NOMO-1 treated with DMSO at 0.1 percent for 48 hours (cell line): ENCODE measurements at regions not wholly inside any gene's neighbourhood (a gene's known extent, or its start where the extent isn't known, plus 50 kb on each side); places are given as distances from the start of the nearest gene placed in this dataset.
"Not testable (repeated sequence)": the region's sequence is repeated elsewhere in the genome, so short reads cannot be mapped to it uniquely, and the experiment has no call there.

Source experiments
- DNase-seq: peaks from one replicate; lab custom pipeline; 2025; ENCODE audit not compliant: unreplicated experiment; lab: John Stamatoyannopoulos, UW

GRCh38 chr7:24050991-24051560 is 232.9 kb upstream of the NPY start:
- no peak for DNase-seq

DNA sequence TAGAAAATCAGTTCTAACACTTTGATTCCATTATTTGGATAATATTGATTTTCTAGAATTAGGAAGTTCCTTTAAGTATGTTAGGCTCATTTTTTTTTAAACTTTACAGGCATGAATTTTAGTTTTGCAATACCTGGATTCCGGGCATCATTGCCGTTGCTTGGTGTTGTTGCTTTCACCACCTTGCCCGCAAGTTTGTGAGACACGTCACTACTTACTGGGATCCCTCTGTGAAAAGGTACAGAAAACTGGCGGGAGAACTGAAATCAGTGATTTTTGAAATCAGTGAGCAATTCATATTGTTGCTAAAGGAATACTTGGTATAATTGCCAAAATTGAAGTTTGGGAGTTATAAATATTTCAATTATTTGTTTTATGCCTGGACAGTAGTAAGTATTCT is 232.3 kb upstream of the NPY start:
- DNase-seq: no peak

GRCh38 chr7:24052572-24053260 is 231.3 kb upstream of the NPY start:
- peak; percentile 84 for DNase-seq

- no peak for DNase-seq
These were observed 229.8 kb upstream of the NPY start for GRCh38 chr7:24054236-24054635.

DNA sequence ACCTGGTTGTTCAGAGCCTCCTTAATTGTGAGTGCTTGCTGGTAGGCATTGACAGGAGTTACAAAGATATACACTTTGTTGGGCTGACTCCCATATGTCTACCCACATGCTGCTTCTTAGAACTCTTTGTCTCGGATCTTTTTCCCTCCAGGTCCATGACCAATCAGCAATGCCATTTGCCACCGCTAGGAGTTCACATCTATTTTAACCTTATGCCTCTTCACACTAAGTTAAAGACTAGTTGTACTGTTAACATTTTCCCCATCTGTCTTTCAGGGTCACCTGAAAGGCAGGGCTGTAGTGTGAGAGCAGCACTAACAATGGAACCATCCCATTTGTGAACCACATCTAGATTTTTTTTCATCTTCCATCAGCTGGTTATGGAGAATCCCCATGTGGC is 226.7 kb upstream of the NPY start:
- no peak for DNase-seq

DNA sequence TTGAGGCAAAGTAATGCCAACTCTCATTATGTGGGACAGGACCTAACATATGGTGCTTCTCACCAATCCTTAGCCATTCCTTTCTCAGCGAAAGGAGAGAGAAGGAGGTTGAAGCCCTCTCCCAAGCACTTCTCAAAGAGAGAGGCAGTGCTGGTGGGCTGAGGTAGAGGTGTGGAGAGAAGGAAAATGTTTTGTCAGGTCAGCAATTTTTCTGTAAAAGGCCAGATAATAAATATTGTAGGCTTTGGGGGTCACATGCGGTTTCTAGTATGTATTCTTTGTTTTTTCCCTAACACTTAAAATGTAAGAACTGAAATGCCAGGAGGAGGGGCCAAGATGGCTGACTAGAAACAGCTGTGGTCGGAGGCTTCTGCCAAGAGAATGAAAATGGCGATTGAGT is 225.0 kb upstream of the NPY start:
- DNase-seq: no peak

DNA sequence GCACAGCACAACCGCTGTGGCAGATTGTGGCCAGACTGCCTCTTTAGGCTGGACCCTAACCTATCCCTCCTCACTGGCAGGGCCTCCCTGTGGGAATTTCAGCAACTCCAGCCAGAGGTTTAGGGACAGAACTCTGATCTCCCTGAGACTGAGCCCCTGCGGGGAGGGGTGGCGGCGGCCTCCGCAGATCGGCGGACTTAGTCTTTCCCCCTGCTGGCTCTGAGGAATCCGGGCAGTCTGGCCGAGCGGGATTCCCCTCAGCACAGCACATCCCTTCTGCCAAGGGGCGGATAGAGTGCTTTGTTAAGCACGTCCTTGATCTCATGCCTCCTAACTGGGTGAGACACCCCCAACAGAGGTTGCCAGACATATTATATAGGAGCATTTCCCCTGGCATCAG is 224.2 kb upstream of the NPY start:
- no peak for DNase-seq

GRCh38 chr7:24063721-24064120 is 220.3 kb upstream of the NPY start:
- no peak for DNase-seq

- no peak for DNase-seq
These were observed 214.2 kb upstream of the NPY start for GRCh38 chr7:24069751-24070150.

GRCh38 chr7:24073651-24074420 is 210.2 kb upstream of the NPY start:
- no peak for DNase-seq

GRCh38 chr7:24075426-24075810 is 208.6 kb upstream of the NPY start:
- no peak for DNase-seq

- DNase-seq: no peak
These were observed 201.2 kb upstream of the NPY start for GRCh38 chr7:24082826-24083225.

- no peak for DNase-seq
These were observed 181.0 kb upstream of the NPY start for GRCh38 chr7:24102988-24103387.

DNA sequence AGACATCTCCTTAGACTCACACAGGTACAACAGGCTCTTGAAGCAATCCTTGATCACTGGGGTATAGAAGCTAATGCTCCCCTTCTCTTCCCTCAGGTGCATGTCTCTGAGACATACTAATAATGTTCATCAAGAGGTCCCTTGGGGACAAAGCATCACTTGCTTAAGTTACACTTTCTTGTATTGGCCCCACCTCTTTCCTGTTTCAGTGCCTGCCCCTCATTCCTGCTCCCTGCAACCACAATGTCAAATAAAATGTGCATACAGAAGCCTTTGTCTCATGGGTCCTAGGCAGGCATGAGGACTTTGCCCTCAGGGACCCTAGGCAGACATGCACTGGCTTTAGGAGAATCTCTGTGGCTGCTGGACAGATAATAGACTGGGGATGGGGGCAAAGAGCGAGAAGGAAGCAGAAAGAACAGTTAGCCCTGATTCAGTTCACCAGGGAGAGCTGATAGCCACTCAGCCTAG is 175.0 kb upstream of the NPY start:
- DNase-seq: no peak

DNA sequence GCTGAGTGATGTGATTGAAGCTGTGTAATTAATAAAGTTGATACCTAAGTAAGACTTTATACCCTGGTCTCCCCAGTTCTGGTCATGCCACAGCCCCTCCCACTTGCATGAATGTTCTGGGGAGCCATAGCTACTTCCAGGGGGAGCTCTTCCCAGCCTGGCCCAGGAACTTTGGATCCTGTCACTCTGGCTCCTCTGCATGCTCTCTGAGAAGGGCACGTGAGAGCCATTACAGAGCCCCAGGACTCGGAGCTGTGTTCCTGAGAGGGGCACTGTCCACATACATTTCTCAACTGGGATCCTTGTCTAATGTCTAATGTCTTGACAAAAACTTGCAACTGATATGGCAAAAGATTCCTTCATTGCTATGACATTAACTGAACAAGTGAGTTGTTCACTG is 173.9 kb upstream of the NPY start:
- DNase-seq: no peak

GRCh38 chr7:24113506-24113905 is 170.5 kb upstream of the NPY start:
- no peak for DNase-seq

GRCh38 chr7:24115661-24116060 is 168.3 kb upstream of the NPY start:
- no peak for DNase-seq

GRCh38 chr7:24117903-24118499 is 166.0 kb upstream of the NPY start:
- not testable (repeated sequence) for DNase-seq

GRCh38 chr7:24119852-24120251 is 164.1 kb upstream of the NPY start:
- DNase-seq: no peak

GRCh38 chr7:24123076-24123475 is 160.9 kb upstream of the NPY start:
- DNase-seq: no peak

DNA sequence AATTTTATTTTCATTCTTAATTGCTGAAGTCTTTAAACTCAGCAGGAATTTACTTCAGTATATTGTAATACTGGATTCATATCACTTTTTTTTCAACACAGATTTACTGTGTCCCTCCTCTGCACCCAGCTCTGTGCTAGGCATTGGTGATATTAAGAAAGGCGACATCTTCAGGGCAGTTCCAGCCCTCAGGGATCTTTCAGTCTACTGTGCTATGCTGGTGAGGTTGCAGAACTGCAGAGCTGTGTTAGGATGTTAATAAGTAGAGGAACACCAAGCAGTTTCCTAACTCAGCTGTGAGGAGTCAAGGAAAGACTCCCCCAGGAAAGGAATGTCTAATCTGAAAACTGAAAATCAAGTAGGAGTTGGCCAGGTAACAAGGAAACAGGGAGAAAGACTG is 158.2 kb upstream of the NPY start:
- DNase-seq: no peak

DNA sequence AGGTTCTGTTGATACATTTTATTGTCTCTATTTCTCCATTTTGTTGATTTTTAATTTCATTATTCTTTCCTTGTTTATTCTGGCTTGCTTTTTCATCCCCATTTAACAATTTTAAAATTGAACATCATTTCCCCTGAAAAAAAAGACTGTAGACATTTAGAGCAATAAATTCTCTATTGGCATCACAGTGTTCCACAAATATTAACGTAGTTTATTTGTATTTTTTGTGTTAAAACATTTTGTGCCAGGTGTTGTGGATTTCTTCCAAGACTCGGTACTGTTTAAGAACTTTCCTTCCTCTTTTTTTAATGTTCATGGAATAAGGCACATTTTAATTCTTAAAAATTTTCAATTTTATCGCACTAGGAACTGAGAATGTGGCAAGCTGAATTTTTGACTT is 156.1 kb upstream of the NPY start:
- DNase-seq: no peak
